ENCODE measurements at regions not wholly inside any gene's neighbourhood (a gene's known extent, or its start where the extent isn't known, plus 50 kb on each side); places are given as distances from the start of the nearest gene placed in this dataset.
"Not testable (repeated sequence)": the region's sequence is repeated elsewhere in the genome, so short reads cannot be mapped to it uniquely, and the experiment has no call there.

GRCh38 chr1:18573170-18573569, 57.5 kb upstream of the PAX7 start:
- no peaks in the 10 kb centered on the region for H3K4me1 ChIP-seq (ENCODE audit: insufficient read depth, low read length)
- no peaks in the 10 kb centered on the region for H3K27me3 ChIP-seq (ENCODE audit: insufficient read depth, low read length)
- peaks cover 12 to 24% of the 10 kb centered on the region in 2 donors for H3K27me3 Mint-ChIP-seq
- peaks cover 0 to 1% (median 0%) of the 10 kb centered on the region in 4 donors for H3K4me1 Mint-ChIP-seq
- H3K27ac ChIP-seq (ENCODE audit: low read depth, low read length): no peak overlapping the region
- H3K9me3 Mint-ChIP-seq: peaks cover 0 to 6% (median 0%) of the 10 kb centered on the region in 8 donors
- no peak overlapping the region for H3K4me3 ChIP-seq (ENCODE audit: low read length in 2 of 2)
- H3K9me3 ChIP-seq (ENCODE audit: control insufficient read depth in 1 of 2, low read length in 2 of 2): no peaks in the 10 kb centered on the region
- CTCF ChIA-PET (ENCODE audit: partially characterized antibody): interaction anchor here (2.0 to 2.2 kb wide), 2 partner anchors 9 to 17 kb away, joined by 4 to 13 read pairs; no protein-coding TSS in a partner anchor
- POLR2A ChIA-PET (ENCODE audit: partially characterized antibody): no interaction called here
- no peaks in the 10 kb centered on the region for H3K36me3 ChIP-seq (ENCODE audit: insufficient read depth, low read length)
- intact Hi-C loops (cut with micrococcal nuclease): no loop called here
- H3K27ac Mint-ChIP-seq: no peak overlapping the region
- no peak for DNase-seq
- no peaks in the 10 kb centered on the region for H3K36me3 Mint-ChIP-seq
- no peak overlapping the region for H3K4me3 Mint-ChIP-seq

DNA sequence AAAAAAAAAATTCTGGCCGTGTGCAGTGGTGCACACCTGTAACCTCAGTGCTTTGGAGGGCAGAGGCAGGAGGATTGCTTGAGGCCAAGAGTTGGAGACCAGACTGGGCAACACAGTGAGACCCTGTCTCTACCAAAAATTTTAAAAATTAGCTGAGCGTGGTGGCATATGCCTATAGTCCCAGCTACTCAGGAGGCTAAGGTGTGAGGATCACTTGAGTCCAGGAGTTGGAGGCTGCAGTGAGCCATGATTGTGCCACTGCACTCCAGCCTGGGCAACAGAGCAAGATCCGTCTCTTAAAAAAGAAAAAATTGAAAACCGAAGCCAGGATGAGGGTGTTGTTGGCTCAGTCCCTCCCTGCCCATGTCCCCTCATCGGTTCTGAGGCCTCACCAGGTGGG, 55.9 kb upstream of the PAX7 start:
- H3K4me1 Mint-ChIP-seq: peaks cover 0 to 1% (median 0%) of the 10 kb centered on the region in 4 donors
- Histone ChIP-seq H3K36me3 (ENCODE audit: insufficient read depth, low read length) (no peaks in the 10 kb centered on the region), H3K27me3 (ENCODE audit: insufficient read depth, low read length) (no peaks in the 10 kb centered on the region), H3K4me1 (ENCODE audit: insufficient read depth, low read length) (no peaks in the 10 kb centered on the region), H3K9me3 (ENCODE audit: control insufficient read depth in 1 of 2, low read length in 2 of 2) (no peaks in the 10 kb centered on the region), H3K27ac (ENCODE audit: low read depth, low read length) (no peak overlapping the region), H3K4me3 (ENCODE audit: low read length in 2 of 2) (no peak overlapping the region)
- no peak overlapping the region for H3K27ac Mint-ChIP-seq
- intact Hi-C loops (cut with micrococcal nuclease): no loop called here
- H3K9me3 Mint-ChIP-seq: peaks cover 0 to 3% (median 0%) of the 10 kb centered on the region in 8 donors
- no peak overlapping the region for H3K4me3 Mint-ChIP-seq
- peaks cover 10 to 23% of the 10 kb centered on the region in 2 donors for H3K27me3 Mint-ChIP-seq
- POLR2A ChIA-PET (ENCODE audit: partially characterized antibody): interaction anchor here (0.6 to 0.7 kb wide), 2 partner anchors 110 to 549 kb away, joined by 3 read pairs; no protein-coding TSS in a partner anchor
- H3K36me3 Mint-ChIP-seq: no peaks in the 10 kb centered on the region
- CTCF ChIA-PET (ENCODE audit: partially characterized antibody): interaction anchor here (0.6 to 4.8 kb wide), 12 partner anchors 8 to 1454 kb away, joined by 3 to 36 read pairs (median 4); no protein-coding TSS in a partner anchor
- no peak for DNase-seq

- H3K27ac ChIP-seq (ENCODE audit: low read depth, low read length): no peak overlapping the region
- H3K27ac Mint-ChIP-seq: no peak overlapping the region
- H3K4me3 ChIP-seq (ENCODE audit: low read length in 2 of 2): no peak overlapping the region
- no peaks in the 10 kb centered on the region for H3K27me3 ChIP-seq (ENCODE audit: insufficient read depth, low read length)
- no peak overlapping the region for H3K4me3 Mint-ChIP-seq
- peaks cover 6 to 17% of the 10 kb centered on the region in 2 donors for H3K27me3 Mint-ChIP-seq
- H3K36me3 Mint-ChIP-seq: no peaks in the 10 kb centered on the region
- CTCF ChIA-PET (ENCODE audit: partially characterized antibody): interaction anchor here (0.5 to 4.8 kb wide), 16 partner anchors 8 to 1081 kb away, joined by 3 to 36 read pairs (median 4); no protein-coding TSS in a partner anchor
- H3K9me3 Mint-ChIP-seq: peaks cover 0 to 3% (median 0%) of the 10 kb centered on the region in 8 donors
- H3K36me3 ChIP-seq (ENCODE audit: insufficient read depth, low read length): no peaks in the 10 kb centered on the region
- intact Hi-C loops (cut with micrococcal nuclease): no loop called here
- POLR2A ChIA-PET (ENCODE audit: partially characterized antibody): no interaction called here
- no peaks in the 10 kb centered on the region for H3K9me3 ChIP-seq (ENCODE audit: control insufficient read depth in 1 of 2, low read length in 2 of 2)
- peaks cover 0 to 1% (median 0%) of the 10 kb centered on the region in 4 donors for H3K4me1 Mint-ChIP-seq
- peak in 3 of 5 donors; percentile 14 to 23 (median 16) for DNase-seq
- no peaks in the 10 kb centered on the region for H3K4me1 ChIP-seq (ENCODE audit: insufficient read depth, low read length)
Observed at GRCh38 chr1:18575620-18576019, 55.0 kb upstream of the PAX7 start.

- H3K27ac ChIP-seq (ENCODE audit: low read depth, low read length): no peak overlapping the region
- H3K36me3 Mint-ChIP-seq: no peaks in the 10 kb centered on the region
- no peak overlapping the region for H3K27ac Mint-ChIP-seq
- H3K9me3 Mint-ChIP-seq: no peaks in the 10 kb centered on the region
- intact Hi-C loops (cut with micrococcal nuclease): no loop called here
- H3K27me3 Mint-ChIP-seq: peaks cover 6 to 11% of the 10 kb centered on the region in 2 donors
- H3K4me1 Mint-ChIP-seq: peaks cover 0 to 1% (median 0%) of the 10 kb centered on the region in 4 donors
- ChIA-PET POLR2A (ENCODE audit: partially characterized antibody) (no interaction called here), CTCF (ENCODE audit: partially characterized antibody) (interaction anchor here (4.6 to 4.8 kb wide), 2 partner anchors 10 to 12 kb away, joined by 30 to 36 read pairs; no protein-coding TSS in a partner anchor)
- H3K4me1 ChIP-seq (ENCODE audit: insufficient read depth, low read length): no peaks in the 10 kb centered on the region
- H3K27me3 ChIP-seq (ENCODE audit: insufficient read depth, low read length): no peaks in the 10 kb centered on the region
- DNase-seq: no peak
- H3K4me3 ChIP-seq (ENCODE audit: low read length in 2 of 2): no peak overlapping the region
- H3K4me3 Mint-ChIP-seq: no peak overlapping the region
- no peaks in the 10 kb centered on the region for H3K9me3 ChIP-seq (ENCODE audit: control insufficient read depth in 1 of 2, low read length in 2 of 2)
- H3K36me3 ChIP-seq (ENCODE audit: insufficient read depth, low read length): no peaks in the 10 kb centered on the region
Observed at GRCh38 chr1:18578271-18578670, 52.4 kb upstream of the PAX7 start.

DNA sequence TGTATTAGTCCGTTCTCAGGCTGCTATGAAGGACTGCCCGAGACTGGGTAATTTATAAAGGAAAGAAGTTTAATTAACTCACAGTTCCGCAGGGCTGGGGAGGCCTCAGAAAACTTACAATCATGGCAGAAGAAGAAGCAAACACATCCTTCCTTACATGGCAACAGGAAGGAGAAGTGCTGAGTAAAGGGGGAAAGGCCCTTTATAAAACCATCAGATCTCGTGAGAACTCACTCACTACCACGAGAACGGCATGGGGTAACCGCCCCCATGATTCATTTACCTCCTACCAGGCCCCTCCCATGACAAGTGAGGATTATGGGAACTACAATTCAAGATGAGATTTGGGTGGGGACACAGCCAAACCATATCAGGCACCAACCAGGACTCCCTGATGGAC, 51.4 kb upstream of the PAX7 start:
- H3K36me3 ChIP-seq (ENCODE audit: insufficient read depth, low read length); CTCF ChIA-PET (ENCODE audit: partially characterized antibody); H3K9me3 ChIP-seq (ENCODE audit: control insufficient read depth in 1 of 2, low read length in 2 of 2); H3K4me1 Mint-ChIP-seq; H3K27ac ChIP-seq (ENCODE audit: low read depth, low read length); H3K9me3 Mint-ChIP-seq; DNase-seq; H3K4me1 ChIP-seq (ENCODE audit: insufficient read depth, low read length); H3K36me3 Mint-ChIP-seq; H3K27me3 ChIP-seq (ENCODE audit: insufficient read depth, low read length); POLR2A ChIA-PET (ENCODE audit: partially characterized antibody); H3K4me3 ChIP-seq (ENCODE audit: low read length in 2 of 2); H3K4me3 Mint-ChIP-seq; H3K27ac Mint-ChIP-seq; intact Hi-C loops (cut with micrococcal nuclease): not testable (repeated sequence)
- H3K27me3 Mint-ChIP-seq: peaks cover 3 to 11% of the 10 kb centered on the region in 2 donors

GRCh38 chr1:18580047-18580446, 50.6 kb upstream of the PAX7 start:
- Histone ChIP-seq H3K9me3 (ENCODE audit: control insufficient read depth in 1 of 2, low read length in 2 of 2) (no peaks in the 10 kb centered on the region), H3K27me3 (ENCODE audit: insufficient read depth, low read length) (no peaks in the 10 kb centered on the region), H3K27ac (ENCODE audit: low read depth, low read length) (no peak overlapping the region), H3K4me1 (ENCODE audit: insufficient read depth, low read length) (no peaks in the 10 kb centered on the region), H3K4me3 (ENCODE audit: low read length in 2 of 2) (no peak overlapping the region), H3K36me3 (ENCODE audit: insufficient read depth, low read length) (no peaks in the 10 kb centered on the region)
- peak overlapping the region in 1 of 7 donors; percentile 8 for H3K27ac Mint-ChIP-seq
- H3K4me3 Mint-ChIP-seq: no peak overlapping the region
- ChIA-PET CTCF (ENCODE audit: partially characterized antibody) (no interaction called here), POLR2A (ENCODE audit: partially characterized antibody) (no interaction called here)
- H3K9me3 Mint-ChIP-seq: peaks cover 0 to 1% (median 0%) of the 10 kb centered on the region in 8 donors
- H3K4me1 Mint-ChIP-seq: peaks cover 0 to 1% (median 0%) of the 10 kb centered on the region in 4 donors
- H3K27me3 Mint-ChIP-seq: peaks cover 3 to 17% of the 10 kb centered on the region in 2 donors
- intact Hi-C loops (cut with micrococcal nuclease): no loop called here
- DNase-seq: no peak
- H3K36me3 Mint-ChIP-seq: no peaks in the 10 kb centered on the region

DNA sequence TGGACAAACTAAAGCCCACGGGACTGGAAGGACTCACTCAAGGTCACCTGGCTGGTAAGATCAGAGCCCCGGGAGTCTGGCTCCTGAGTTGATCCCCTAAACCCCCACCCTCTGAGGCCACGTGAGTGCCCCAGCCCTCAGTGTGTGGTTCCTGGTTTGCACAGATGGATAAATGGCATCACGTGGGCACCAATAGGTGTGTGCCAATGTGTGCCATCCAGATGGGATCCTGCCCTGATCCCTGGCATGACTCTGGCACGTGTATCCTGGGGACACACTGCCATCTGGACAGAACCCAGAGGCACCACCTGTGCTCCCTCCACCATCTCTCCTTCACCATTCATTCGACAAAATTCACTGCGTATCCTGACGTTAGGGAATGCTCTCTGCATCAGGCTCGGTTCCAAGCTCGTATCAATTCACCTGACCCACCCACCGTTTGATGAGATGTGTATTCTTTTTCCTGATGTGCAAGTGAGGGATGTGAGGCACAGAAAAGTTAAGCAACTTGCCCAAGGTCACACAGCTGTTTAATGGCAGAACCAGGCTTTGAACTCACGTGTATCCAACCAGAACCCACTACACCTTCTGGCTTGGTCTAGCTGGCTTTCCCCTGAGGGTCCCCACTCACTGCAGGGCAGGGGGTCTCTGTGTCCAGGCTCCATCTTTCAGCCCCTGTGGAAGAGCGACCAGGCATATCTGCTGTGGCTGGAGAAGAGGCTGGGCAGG, 49.8 kb upstream of the PAX7 start:
- peaks cover 6 to 17% of the 10 kb centered on the region in 2 donors for H3K27me3 Mint-ChIP-seq
- H3K9me3 Mint-ChIP-seq: peaks cover 0 to 1% (median 0%) of the 10 kb centered on the region in 8 donors
- no peaks in the 10 kb centered on the region for H3K36me3 Mint-ChIP-seq
- Histone ChIP-seq H3K27ac (ENCODE audit: low read depth, low read length) (no peak overlapping the region), H3K4me1 (ENCODE audit: insufficient read depth, low read length) (no peaks in the 10 kb centered on the region), H3K4me3 (ENCODE audit: low read length in 2 of 2) (no peak overlapping the region), H3K36me3 (ENCODE audit: insufficient read depth, low read length) (no peaks in the 10 kb centered on the region), H3K27me3 (ENCODE audit: insufficient read depth, low read length) (no peaks in the 10 kb centered on the region), H3K9me3 (ENCODE audit: control insufficient read depth in 1 of 2, low read length in 2 of 2) (no peaks in the 10 kb centered on the region)
- no peak for DNase-seq
- H3K4me3 Mint-ChIP-seq: no peak overlapping the region
- H3K27ac Mint-ChIP-seq: no peak overlapping the region
- H3K4me1 Mint-ChIP-seq: peaks cover 0 to 1% (median 0%) of the 10 kb centered on the region in 4 donors
- POLR2A ChIA-PET (ENCODE audit: partially characterized antibody): no interaction called here
- CTCF ChIA-PET (ENCODE audit: partially characterized antibody): interaction anchor here (2.0 to 3.6 kb wide), 2 partner anchors 8 to 16 kb away, joined by 7 to 13 read pairs; no protein-coding TSS in a partner anchor
- intact Hi-C loops (cut with micrococcal nuclease): no loop called here
